ENCODE measurements at regions not wholly inside any gene's neighbourhood (a gene's known extent, or its start where the extent isn't known, plus 50 kb on each side); places are given as distances from the start of the nearest gene placed in this dataset.

- TF ChIP-seq EZH2 (IDR thresholded peaks at IDR 0.05; ENCODE audit: low read length, missing control alignments) (no peak), CTCF (conservative IDR thresholded peaks at IDR 0.05 in 1 of 2, IDR thresholded peaks at IDR 0.05 in 1 of 2; ENCODE audit: low read depth in 1 of 2, low read length in 2 of 2) (no peak)
Measured at GRCh38 chr1:184153731-184154130, 102.2 kb downstream of the TSEN15 start.

Data from fibroblast of lung (primary cell).